HCT116 (cell line): ENCODE measurements at regions not wholly inside any gene's neighbourhood (a gene's known extent, or its start where the extent isn't known, plus 50 kb on each side); places are given as distances from the start of the nearest gene placed in this dataset.

ENCODE experiments used
- ATAC-seq: fragments of 200-7000 bp; cut with Tn5 transposase; 2 replicates; pipeline ENCODE4 v1.9.1; 2020; ENCODE audit warnings: mild to moderate bottlenecking, moderate library complexity
- BruUV-seq: library from RNA; stranded (reverse); fragments of 400-500 nt; replicated peaks from 2 replicates; lab custom pipeline; 2021; lab: Mats Ljungman, UMichigan
- CTCF ChIA-PET: fragments of 300-600 bp; sonication (Branson Sonifier 250); formaldehyde crosslinking; loops from one replicate; lab custom pipeline; 2021; ENCODE audit warnings: antibody characterized with exemption; lab: Charles Lee
- POLR2A ChIA-PET: fragments of 300-600, 350-600 bp; sonication (Branson Sonifier 250); formaldehyde crosslinking; loops from one replicate; lab custom pipeline; 2021; ENCODE audit warnings: antibody characterized with exemption; lab: Charles Lee
- RAD21 ChIA-PET, 2 experiments: fragments of 300-600 bp; sonication (Branson Sonifier 250); formaldehyde crosslinking; loops; one replicate each; lab custom pipeline; 2023; ENCODE audit warnings: low total read pairs in 2 of 2; ENCODE audit not compliant: uncharacterized antibody in 2 of 2, unreplicated experiment in 2 of 2, low non-redundant PET in 1 of 2; lab: Charles Lee
- DNase-seq: peaks from one replicate; pipeline ENCODE4 v3.0.0-alpha.2; 2010; ENCODE audit warnings: low read depth, low spot score
- H2AFZ ChIP-seq: fragments of 200-600 bp; shearing (Covaris generic), sonication (generic); 2 replicates; pipeline ENCODE4 v1.6.1; 2017; ENCODE audit warnings: low read depth, mixed run types, mixed read lengths, antibody characterized with exemption, low read length; ENCODE audit not compliant: poor library complexity, severe bottlenecking
- H3K27ac ChIP-seq: 2 replicates; pipeline ENCODE4 v1.5.1; 2012; ENCODE audit warnings: low read depth, low read length
- H3K27me3 ChIP-seq: fragments of 200-600 bp; sonication (generic); 2 replicates; pipeline ENCODE4 v1.6.1; 2016; ENCODE audit warnings: mixed run types, low read length, mixed read lengths; ENCODE audit not compliant: insufficient read depth
- H3K36me3 ChIP-seq, 2 experiments: fragments of 200-500 bp in 1 of 2; fragments of 200-600 bp in 1 of 2; sonication (Bioruptor generic) in 1 of 2; sonication (generic) in 1 of 2; 2 replicates each; pipeline versions ENCODE4 v1.5.1 to v1.6.1; 2014 to 2016; ENCODE audit warnings: low read length in 2 of 2, inconsistent platforms in 1 of 2, mixed read lengths in 1 of 2, mixed run types in 1 of 2; ENCODE audit not compliant: insufficient read depth in 2 of 2, control insufficient read depth in 1 of 2
- H3K4me1 ChIP-seq, 2 experiments: fragments of 200-600 bp in 1 of 2; sonication (generic) in 1 of 2; 2 replicates each; pipeline versions ENCODE4 v1.5.1 to v1.6.1; 2012 to 2017; ENCODE audit warnings: low read length in 2 of 2, inconsistent platforms in 1 of 2, mild to moderate bottlenecking in 1 of 2, mixed read lengths in 1 of 2, mixed run types in 1 of 2, moderate library complexity in 1 of 2; ENCODE audit not compliant: insufficient read depth in 2 of 2, control insufficient read depth in 1 of 2
- H3K4me2 ChIP-seq: fragments of 200-600 bp; sonication (generic); 2 replicates; pipeline ENCODE4 v1.6.1; 2017; ENCODE audit warnings: mixed run types, low read length, mixed read lengths
- H3K4me3 ChIP-seq, 2 experiments: fragments of 200-600 bp in 1 of 2; sonication (generic) in 1 of 2; replicated peaks in 1 of 2; 2 replicates each; pipeline ENCODE4 v1.5.1; 2011 to 2016; ENCODE audit warnings: low read length in 2 of 2, control low read depth in 1 of 2, low read depth in 1 of 2, mild to moderate bottlenecking in 1 of 2, mixed read lengths in 1 of 2, mixed run types in 1 of 2
- H3K79me2 ChIP-seq: fragments of 200-600 bp; sonication (generic); 2 replicates; pipeline ENCODE4 v1.6.1; 2017; ENCODE audit warnings: mild to moderate bottlenecking, mixed run types, low read length, moderate library complexity, mixed read lengths; ENCODE audit not compliant: insufficient read depth
- H3K9ac ChIP-seq: fragments of 200-600 bp; sonication (generic); 2 replicates; pipeline ENCODE4 v1.6.1; 2016; ENCODE audit warnings: low read length, mixed read lengths
- H3K9me2 ChIP-seq: fragments of 200-600 bp; sonication (generic), shearing (Covaris generic); 2 replicates; pipeline ENCODE4 v1.6.1; 2017; ENCODE audit warnings: mixed run types, mild to moderate bottlenecking, moderate library complexity; ENCODE audit not compliant: insufficient read depth
- H3K9me3 ChIP-seq, 2 experiments: fragments of 200-500 bp in 1 of 2; fragments of 200-600 bp in 1 of 2; sonication (Bioruptor generic) in 1 of 2; sonication (generic) in 1 of 2; 2 replicates each; pipeline ENCODE4 v1.6.1; 2014 to 2017; ENCODE audit warnings: low read length in 2 of 2, mixed read lengths in 2 of 2, inconsistent platforms in 1 of 2, low read depth in 1 of 2, mild to moderate bottlenecking in 1 of 2, mixed run types in 1 of 2, moderate library complexity in 1 of 2; ENCODE audit not compliant: control insufficient read depth in 1 of 2, insufficient read depth in 1 of 2
- H4K20me1 ChIP-seq: fragments of 200-600 bp; sonication (generic), shearing (Covaris generic); 2 replicates; pipeline ENCODE4 v1.6.1; 2017; ENCODE audit warnings: mixed run types, mild to moderate bottlenecking, moderate library complexity; ENCODE audit not compliant: insufficient read depth
- EGR1 ChIP-seq: IDR thresholded peaks from 2 replicates; pipeline ENCODE4 v1.6.1; 2012; ENCODE audit warnings: low read depth
- EZH2phosphoT487 ChIP-seq: fragments of 200-600 bp; IDR thresholded peaks from 2 replicates; pipeline ENCODE4 v1.6.1; 2018; ENCODE audit warnings: antibody characterized with exemption, borderline replicate concordance
- JUND ChIP-seq: IDR thresholded peaks from 2 replicates; pipeline ENCODE4 v1.6.1; 2012
- POLR2AphosphoS5 ChIP-seq: IDR thresholded peaks from 2 replicates; pipeline ENCODE4 v1.6.1; 2011; ENCODE audit warnings: mild to moderate bottlenecking, low read depth, low read length, moderate library complexity
- RAD21 ChIP-seq: IDR thresholded peaks from 2 replicates; pipeline ENCODE4 v1.6.1; 2012; ENCODE audit warnings: low read depth, mild to moderate bottlenecking
- SP1 ChIP-seq: IDR thresholded peaks from 2 replicates; pipeline ENCODE4 v1.6.1; 2012; ENCODE audit warnings: low read depth
- TCF7L2 ChIP-seq: IDR thresholded peaks from 2 replicates; pipeline ENCODE4 v1.7.0; 2011; ENCODE audit warnings: borderline replicate concordance, inconsistent platforms; ENCODE audit not compliant: insufficient read depth, insufficient read length; ENCODE audit errors: extremely low read depth
- YY1 ChIP-seq: IDR thresholded peaks from 2 replicates; pipeline ENCODE4 v1.6.1; 2011; ENCODE audit warnings: low read length, low read depth, moderate library complexity, mild to moderate bottlenecking; ENCODE audit not compliant: insufficient replicate concordance; ENCODE audit errors: extremely low read depth
- ZFX ChIP-seq: fragments of 450-650 bp; IDR thresholded peaks from 2 replicates; pipeline ENCODE4 v1.6.1; 2017
- intact Hi-C: fragments of 100-400 bp; cut with micrococcal nuclease; formaldehyde crosslinking; loops from 2 replicates; pipeline ENCODE4 v1.10.0; 2022
- TF ChIP-seq, protein P1 (sequence below): IDR thresholded peaks from 2 replicates; pipeline ENCODE4 v1.6.1; 2012; ENCODE audit warnings: low read depth
- TF ChIP-seq, protein P2 (sequence below): IDR thresholded peaks from 2 replicates; pipeline ENCODE4 v1.6.1; 2012
- TF ChIP-seq, protein P3 (sequence below), 3 experiments: fragments of 200-600 bp in 1 of 3; sonication (generic) in 1 of 3; IDR thresholded peaks in 2 of 3; conservative IDR thresholded peaks in 1 of 3; 2 replicates each; pipeline ENCODE4 v1.5.1; 2012 to 2017; ENCODE audit warnings: low read depth in 2 of 3, low read length in 2 of 3, antibody characterized with exemption in 1 of 3, borderline replicate concordance in 1 of 3, control low read depth in 1 of 3, mild to moderate bottlenecking in 1 of 3, mixed read lengths in 1 of 3, mixed run types in 1 of 3, moderate library complexity in 1 of 3; ENCODE audit not compliant: insufficient read depth in 1 of 3

DNA sequence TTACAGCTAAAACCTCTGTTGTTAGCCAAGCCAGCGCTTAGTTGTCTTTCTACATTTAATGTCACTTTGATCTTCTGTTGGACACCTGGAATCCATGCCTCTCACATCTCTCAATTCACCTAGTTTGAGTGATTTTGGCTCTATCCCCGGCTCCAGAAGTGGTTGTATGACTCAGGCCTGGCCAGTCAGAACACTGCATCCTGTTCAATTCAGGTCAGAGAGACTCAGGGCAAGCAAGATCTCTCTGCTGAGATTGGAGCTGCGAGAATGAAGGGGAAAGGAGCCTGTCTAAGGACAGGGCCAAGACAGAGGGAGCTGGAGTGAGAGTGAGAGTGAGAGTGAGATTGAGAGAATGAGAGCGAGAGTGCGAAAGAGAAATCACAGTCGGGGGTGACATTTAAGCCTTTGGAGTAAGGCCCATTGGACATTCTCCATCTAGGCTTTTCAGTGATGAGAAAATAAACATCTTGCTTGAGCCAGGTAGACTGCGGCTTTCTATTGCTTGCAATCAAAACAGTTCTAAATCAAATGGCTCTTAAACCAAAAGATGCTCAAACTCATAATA lies 83.3 kb upstream of the DYNC1I1 start (continued):
- TF ChIP-seq YY1 (no peak), EZH2phosphoT487 (no peak), EGR1 (no peak), SP1 (no peak), TCF7L2 (no peak), JUND (no peak), ZFX (no peak)
- TF ChIP-seq, protein P1, sequence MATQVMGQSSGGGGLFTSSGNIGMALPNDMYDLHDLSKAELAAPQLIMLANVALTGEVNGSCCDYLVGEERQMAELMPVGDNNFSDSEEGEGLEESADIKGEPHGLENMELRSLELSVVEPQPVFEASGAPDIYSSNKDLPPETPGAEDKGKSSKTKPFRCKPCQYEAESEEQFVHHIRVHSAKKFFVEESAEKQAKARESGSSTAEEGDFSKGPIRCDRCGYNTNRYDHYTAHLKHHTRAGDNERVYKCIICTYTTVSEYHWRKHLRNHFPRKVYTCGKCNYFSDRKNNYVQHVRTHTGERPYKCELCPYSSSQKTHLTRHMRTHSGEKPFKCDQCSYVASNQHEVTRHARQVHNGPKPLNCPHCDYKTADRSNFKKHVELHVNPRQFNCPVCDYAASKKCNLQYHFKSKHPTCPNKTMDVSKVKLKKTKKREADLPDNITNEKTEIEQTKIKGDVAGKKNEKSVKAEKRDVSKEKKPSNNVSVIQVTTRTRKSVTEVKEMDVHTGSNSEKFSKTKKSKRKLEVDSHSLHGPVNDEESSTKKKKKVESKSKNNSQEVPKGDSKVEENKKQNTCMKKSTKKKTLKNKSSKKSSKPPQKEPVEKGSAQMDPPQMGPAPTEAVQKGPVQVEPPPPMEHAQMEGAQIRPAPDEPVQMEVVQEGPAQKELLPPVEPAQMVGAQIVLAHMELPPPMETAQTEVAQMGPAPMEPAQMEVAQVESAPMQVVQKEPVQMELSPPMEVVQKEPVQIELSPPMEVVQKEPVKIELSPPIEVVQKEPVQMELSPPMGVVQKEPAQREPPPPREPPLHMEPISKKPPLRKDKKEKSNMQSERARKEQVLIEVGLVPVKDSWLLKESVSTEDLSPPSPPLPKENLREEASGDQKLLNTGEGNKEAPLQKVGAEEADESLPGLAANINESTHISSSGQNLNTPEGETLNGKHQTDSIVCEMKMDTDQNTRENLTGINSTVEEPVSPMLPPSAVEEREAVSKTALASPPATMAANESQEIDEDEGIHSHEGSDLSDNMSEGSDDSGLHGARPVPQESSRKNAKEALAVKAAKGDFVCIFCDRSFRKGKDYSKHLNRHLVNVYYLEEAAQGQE: no peak
- TF ChIP-seq, protein P2, sequence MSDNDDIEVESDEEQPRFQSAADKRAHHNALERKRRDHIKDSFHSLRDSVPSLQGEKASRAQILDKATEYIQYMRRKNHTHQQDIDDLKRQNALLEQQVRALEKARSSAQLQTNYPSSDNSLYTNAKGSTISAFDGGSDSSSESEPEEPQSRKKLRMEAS: no peak

DNA sequence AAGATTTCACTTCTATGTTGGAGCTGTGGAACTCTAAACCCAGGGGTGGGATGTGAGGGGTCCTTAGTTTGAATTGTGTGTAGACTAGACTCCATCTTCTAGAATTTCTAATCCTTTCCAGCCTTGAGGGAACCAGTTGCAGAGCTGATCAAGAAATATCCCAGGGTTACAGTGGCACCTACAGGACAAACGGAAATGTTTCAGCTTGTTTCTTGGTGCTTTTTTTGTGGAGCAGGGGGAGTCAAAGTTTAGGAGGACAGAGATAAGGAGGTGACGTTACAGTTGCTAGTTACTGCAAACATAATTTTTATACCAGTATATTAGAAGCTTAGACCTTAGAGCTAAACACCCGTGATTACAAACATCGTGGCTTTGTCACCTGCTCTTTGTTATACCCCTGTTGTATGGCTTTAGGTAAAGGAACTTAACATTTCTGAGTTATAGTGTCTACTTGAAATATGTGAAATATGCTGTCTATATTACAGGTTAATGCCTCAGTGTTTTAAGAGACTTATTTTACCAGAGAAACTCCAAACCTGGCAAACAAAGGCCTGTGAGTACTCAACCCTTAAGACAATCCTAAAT lies 84.5 kb upstream of the DYNC1I1 start:
- CTCF ChIA-PET: interaction anchor here (0.7 to 7.0 kb wide), 23 partner anchors 9 to 1399 kb away, joined by 3 to 226 read pairs (median 4); partner anchors contain the start of genes ASB4, COL1A2 and PON3
- Histone ChIP-seq H4K20me1 (no peaks in the 10 kb centered on the region), H3K4me2 (peak overlapping the region; percentile 15; the same call in 1 of the 2 replicates), H3K4me3 (no peak overlapping the region), H3K27me3 (no peaks in the 10 kb centered on the region), H3K9me3 (no peaks in the 10 kb centered on the region), H3K27ac (no peak overlapping the region), H3K4me1 (peaks cover 0 to 5% of the 10 kb centered on the region in 2 experiments; a peak in 1 of 4 replicates), H2AFZ (peak overlapping the region; percentile 94), H3K36me3 (no peaks in the 10 kb centered on the region), H3K79me2 (no peaks in the 10 kb centered on the region), H3K9me2 (no peaks in the 10 kb centered on the region), H3K9ac (no peak overlapping the region)
- DNase-seq: peak; percentile 48
- TF ChIP-seq POLR2AphosphoS5 (no peak), YY1 (no peak), RAD21 (peak; percentile 67)
- TF ChIP-seq, protein P3, sequence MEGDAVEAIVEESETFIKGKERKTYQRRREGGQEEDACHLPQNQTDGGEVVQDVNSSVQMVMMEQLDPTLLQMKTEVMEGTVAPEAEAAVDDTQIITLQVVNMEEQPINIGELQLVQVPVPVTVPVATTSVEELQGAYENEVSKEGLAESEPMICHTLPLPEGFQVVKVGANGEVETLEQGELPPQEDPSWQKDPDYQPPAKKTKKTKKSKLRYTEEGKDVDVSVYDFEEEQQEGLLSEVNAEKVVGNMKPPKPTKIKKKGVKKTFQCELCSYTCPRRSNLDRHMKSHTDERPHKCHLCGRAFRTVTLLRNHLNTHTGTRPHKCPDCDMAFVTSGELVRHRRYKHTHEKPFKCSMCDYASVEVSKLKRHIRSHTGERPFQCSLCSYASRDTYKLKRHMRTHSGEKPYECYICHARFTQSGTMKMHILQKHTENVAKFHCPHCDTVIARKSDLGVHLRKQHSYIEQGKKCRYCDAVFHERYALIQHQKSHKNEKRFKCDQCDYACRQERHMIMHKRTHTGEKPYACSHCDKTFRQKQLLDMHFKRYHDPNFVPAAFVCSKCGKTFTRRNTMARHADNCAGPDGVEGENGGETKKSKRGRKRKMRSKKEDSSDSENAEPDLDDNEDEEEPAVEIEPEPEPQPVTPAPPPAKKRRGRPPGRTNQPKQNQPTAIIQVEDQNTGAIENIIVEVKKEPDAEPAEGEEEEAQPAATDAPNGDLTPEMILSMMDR (IDR thresholded peaks at IDR 0.05 in 2 of 3, conservative IDR thresholded peaks at IDR 0.05 in 1 of 3; ENCODE audit: borderline replicate concordance in 1 of 3, insufficient read depth in 1 of 3, low read depth in 2 of 3, low read length in 2 of 3): peak; percentile 42 to 53 (median 46); a peak in 5 of 6 replicates
- ATAC-seq: peak; percentile 69
- intact Hi-C loops: loop anchor here (1.0 to 2.0 kb wide), 3 partner anchors 177 to 1399 kb away; no protein-coding TSS in a partner anchor
- no TSS peak for BruUV-seq
- POLR2A ChIA-PET: interaction anchor here (1.4 kb wide), 1 partner anchor 159 kb away, joined by 5 read pairs; no protein-coding TSS in a partner anchor
- RAD21 ChIA-PET: interaction anchor here (0.8 to 1.0 kb wide), 3 partner anchors 160 to 176 kb away, joined by 3 to 11 read pairs (median 3); no protein-coding TSS in a partner anchor
